Mesenchymal stem cell (in vitro differentiated cells and primary cell): ENCODE measurements at regions not wholly inside any gene's neighbourhood (a gene's known extent, or its start where the extent isn't known, plus 50 kb on each side); places are given as distances from the start of the nearest gene placed in this dataset.

ENCODE experiments used
- DNase-seq: peaks from one replicate; pipeline ENCODE4 v3.0.0-alpha.2; 2013
- H2AFZ ChIP-seq: one replicate; pipeline ENCODE4 v1.6.1; 2013; ENCODE audit warnings: low read depth, mild to moderate bottlenecking, control low read depth, inconsistent platforms, low read length, moderate library complexity
- H2AK5ac ChIP-seq: 2 replicates; pipeline ENCODE4 v1.6.1; 2013; ENCODE audit warnings: low read length, moderate library complexity, mild to moderate bottlenecking, inconsistent platforms; ENCODE audit not compliant: severe bottlenecking
- H2BK120ac ChIP-seq: one replicate; pipeline ENCODE4 v1.6.1; 2013; ENCODE audit warnings: low read depth, mild to moderate bottlenecking, inconsistent platforms, low read length, moderate library complexity
- H2BK12ac ChIP-seq, 2 experiments: one replicate each; pipeline ENCODE4 v1.6.1; 2013; ENCODE audit warnings: inconsistent platforms in 2 of 2, low read length in 2 of 2, mild to moderate bottlenecking in 2 of 2, moderate library complexity in 2 of 2, control low read depth in 1 of 2
- H2BK15ac ChIP-seq: one replicate; pipeline ENCODE4 v1.6.1; 2013; ENCODE audit warnings: mild to moderate bottlenecking, low read depth, inconsistent platforms; ENCODE audit not compliant: poor library complexity, severe bottlenecking
- H2BK5ac ChIP-seq: 2 replicates; pipeline ENCODE4 v1.6.1; 2013; ENCODE audit warnings: low read depth, mild to moderate bottlenecking, low read length, control low read depth, inconsistent platforms; ENCODE audit not compliant: poor library complexity, severe bottlenecking
- H3K14ac ChIP-seq, 2 experiments: one replicate each; pipeline ENCODE4 v1.6.1; 2013; ENCODE audit warnings: inconsistent platforms in 2 of 2, low read length in 2 of 2, control low read depth in 1 of 2, mild to moderate bottlenecking in 1 of 2, moderate library complexity in 1 of 2
- H3K18ac ChIP-seq, 2 experiments: one replicate each; pipeline ENCODE4 v1.6.1; 2013; ENCODE audit warnings: inconsistent platforms in 2 of 2, low read length in 2 of 2, control low read depth in 1 of 2, low read depth in 1 of 2, mild to moderate bottlenecking in 1 of 2
- H3K23ac ChIP-seq, 2 experiments: one replicate each; pipeline ENCODE4 v1.6.1; 2013; ENCODE audit warnings: inconsistent platforms in 2 of 2, low read length in 2 of 2, mild to moderate bottlenecking in 2 of 2, moderate library complexity in 2 of 2, control low read depth in 1 of 2
- H3K27ac ChIP-seq: 2 replicates; pipeline ENCODE4 v1.5.1; 2013; ENCODE audit warnings: mild to moderate bottlenecking, moderate library complexity, low read length, control low read depth, inconsistent platforms; ENCODE audit not compliant: poor library complexity, severe bottlenecking
- H3K27me3 ChIP-seq, 2 experiments: 2 replicates each; pipeline versions ENCODE4 v1.6.1 to v1.7.0; 2013; ENCODE audit warnings: low read length in 2 of 2, mild to moderate bottlenecking in 2 of 2, moderate library complexity in 2 of 2, control low read depth in 1 of 2, inconsistent platforms in 1 of 2; ENCODE audit not compliant: control insufficient read depth in 1 of 2, insufficient read depth in 1 of 2
- H3K36me3 ChIP-seq, 2 experiments: 2 replicates each; pipeline versions ENCODE4 v1.6.1 to v1.7.0; 2013; ENCODE audit warnings: low read length in 2 of 2, control low read depth in 1 of 2, inconsistent platforms in 1 of 2, low read depth in 1 of 2, mild to moderate bottlenecking in 1 of 2; ENCODE audit not compliant: insufficient read depth in 2 of 2, control insufficient read depth in 1 of 2
- H3K4ac ChIP-seq, 2 experiments: one replicate each; pipeline ENCODE4 v1.6.1; 2013; ENCODE audit warnings: inconsistent platforms in 2 of 2, low read length in 2 of 2, mild to moderate bottlenecking in 2 of 2, moderate library complexity in 2 of 2, control low read depth in 1 of 2, low read depth in 1 of 2
- H3K4me1 ChIP-seq: 2 replicates; pipeline ENCODE4 v1.6.1; 2013; ENCODE audit warnings: low read depth, low read length, control low read depth; ENCODE audit not compliant: control insufficient read depth, insufficient read depth
- H3K4me2 ChIP-seq: 2 replicates; pipeline ENCODE4 v1.6.1; 2013; ENCODE audit warnings: low read length, mild to moderate bottlenecking, inconsistent platforms; ENCODE audit not compliant: poor library complexity, severe bottlenecking
- H3K4me3 ChIP-seq, 2 experiments: 2 replicates each; pipeline versions ENCODE4 v1.5.1 to v1.7.0; 2013; ENCODE audit warnings: low read length in 2 of 2, mild to moderate bottlenecking in 2 of 2, control low read depth in 1 of 2, low read depth in 1 of 2; ENCODE audit not compliant: insufficient read depth in 1 of 2
- H3K79me1 ChIP-seq: replicated peaks from 2 replicates; pipeline ENCODE4 v1.6.1; 2013; ENCODE audit warnings: mild to moderate bottlenecking, control low read depth, low read length, inconsistent platforms; ENCODE audit not compliant: poor library complexity, severe bottlenecking
- H3K9ac ChIP-seq: 2 replicates; pipeline ENCODE4 v1.7.0; 2013; ENCODE audit warnings: mild to moderate bottlenecking, low read length, moderate library complexity
- H3K9me3 ChIP-seq: 2 replicates; pipeline ENCODE4 v1.7.0; 2013; ENCODE audit warnings: mild to moderate bottlenecking, low read length; ENCODE audit not compliant: control insufficient read depth
- H4K8ac ChIP-seq: one replicate; pipeline ENCODE4 v1.6.1; 2013; ENCODE audit warnings: inconsistent platforms, mild to moderate bottlenecking, low read length, moderate library complexity
- H4K91ac ChIP-seq: one replicate; pipeline ENCODE4 v1.6.1; 2013; ENCODE audit warnings: mild to moderate bottlenecking, low read length, inconsistent platforms
- WGBS: methylation state at CpG from one replicate; pipeline ENCODE4 v1.1.7; 2013; ENCODE audit warnings: mixed read lengths; 5-methylcytosine and 5-hydroxymethylcytosine counted together

GRCh38 chr13:34543836-34544235, 398.2 kb upstream of the NBEA start:
- Histone ChIP-seq H2AK5ac (no peak overlapping the region), H3K23ac (no peak overlapping the region), H3K27me3 (no peaks in the 10 kb centered on the region), H3K4me3 (no peak overlapping the region), H3K36me3 (no peaks in the 10 kb centered on the region), H3K4me1 (no peaks in the 10 kb centered on the region), H3K4ac (no peak overlapping the region), H4K91ac (no peak overlapping the region), H2BK5ac (no peak overlapping the region), H2BK15ac (no peak overlapping the region), H2BK12ac (no peak overlapping the region), H4K8ac (no peak overlapping the region), H3K14ac (no peak overlapping the region), H3K9me3 (no peaks in the 10 kb centered on the region), H2BK120ac (no peak overlapping the region), H3K9ac (no peak overlapping the region), H3K79me1 (no peaks in the 10 kb centered on the region), H3K27ac (no peak overlapping the region), H2AFZ (no peak overlapping the region), H3K4me2 (no peak overlapping the region), H3K18ac (no peak overlapping the region)
- 88% methylated on average over 3 of the region's 4 CpGs for WGBS
- no peak for DNase-seq

DNA sequence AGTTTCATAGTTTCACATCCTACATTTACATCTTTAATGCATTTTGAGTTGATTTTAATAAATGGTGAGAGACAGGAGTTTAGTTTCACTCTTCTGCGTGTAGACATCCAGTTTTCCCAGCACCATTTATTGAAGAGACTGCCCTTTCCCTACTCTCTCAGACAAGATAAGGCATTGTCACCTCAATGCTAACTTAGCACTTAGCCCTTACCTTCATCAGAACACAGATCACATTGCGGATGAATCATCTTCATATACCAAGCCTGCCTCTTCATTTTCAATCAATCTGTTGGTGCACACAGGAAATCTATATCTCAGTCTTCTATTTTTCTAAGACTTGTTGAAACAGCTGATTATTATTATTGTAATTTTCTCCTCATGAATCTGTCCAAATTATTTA, 396.6 kb upstream of the NBEA start:
- no peak overlapping the region for H3K4me2 ChIP-seq
- no peak overlapping the region for H2BK5ac ChIP-seq
- no peak overlapping the region for H3K14ac ChIP-seq
- no peaks in the 10 kb centered on the region for H3K36me3 ChIP-seq
- no peak overlapping the region for H2BK12ac ChIP-seq
- no peak overlapping the region for H4K8ac ChIP-seq
- H3K9me3 ChIP-seq: no peaks in the 10 kb centered on the region
- no peak overlapping the region for H3K4ac ChIP-seq
- no peak overlapping the region for H2AK5ac ChIP-seq
- H4K91ac ChIP-seq: no peak overlapping the region
- H3K4me3 ChIP-seq: no peak overlapping the region
- DNase-seq: no peak
- H2BK15ac ChIP-seq: no peak overlapping the region
- 98% methylated on average over 2 of the region's 2 CpGs for WGBS
- H3K79me1 ChIP-seq: no peaks in the 10 kb centered on the region
- no peak overlapping the region for H3K18ac ChIP-seq
- H3K4me1 ChIP-seq: no peaks in the 10 kb centered on the region
- H3K23ac ChIP-seq: no peak overlapping the region
- no peak overlapping the region for H2BK120ac ChIP-seq
- H3K27me3 ChIP-seq: no peaks in the 10 kb centered on the region
- no peak overlapping the region for H3K27ac ChIP-seq
- no peak overlapping the region for H2AFZ ChIP-seq
- H3K9ac ChIP-seq: no peak overlapping the region

DNA sequence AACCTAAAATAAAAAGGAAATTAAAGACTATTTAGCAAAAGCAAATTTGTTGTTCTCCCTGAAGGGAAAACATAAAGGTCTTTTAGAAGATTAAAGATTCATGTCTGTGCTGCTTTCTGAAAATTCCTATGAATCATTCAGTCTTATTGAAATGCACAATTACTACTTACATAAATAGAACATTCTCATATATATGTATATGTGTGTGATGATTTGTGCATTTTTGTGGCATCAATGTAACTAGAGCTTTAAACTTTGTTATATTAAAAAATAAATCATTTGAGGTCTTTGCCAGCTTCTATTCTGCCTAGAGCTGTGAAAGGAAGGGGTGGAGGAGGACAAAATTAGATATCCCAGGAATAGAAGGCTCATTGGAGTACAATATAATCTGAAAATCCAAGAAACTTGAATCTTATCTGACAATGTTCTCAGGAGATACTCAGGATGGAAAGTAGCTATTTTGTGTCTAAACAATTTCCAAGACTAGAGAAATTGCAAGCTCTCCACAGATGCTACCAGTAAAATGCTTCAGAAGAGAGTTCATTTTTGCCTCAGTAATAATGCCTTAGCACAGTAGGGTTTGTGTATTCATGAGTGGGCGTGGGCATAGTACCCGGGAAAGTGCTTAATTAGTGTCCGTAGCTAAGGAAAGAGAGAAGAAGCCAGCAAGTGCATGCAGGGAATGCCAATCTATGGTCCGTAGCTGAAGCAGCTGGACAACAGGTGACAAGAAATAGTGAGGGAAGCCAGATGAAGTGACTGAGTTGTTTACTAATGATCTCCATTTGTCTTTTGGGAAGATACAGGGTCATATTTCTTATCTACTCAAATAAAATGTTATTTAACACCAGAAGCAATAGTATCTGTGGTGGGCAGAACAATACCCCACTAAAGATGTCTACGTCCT, 395.5 kb upstream of the NBEA start:
- Histone ChIP-seq H2BK5ac (no peak overlapping the region), H3K4ac (no peak overlapping the region), H3K79me1 (no peaks in the 10 kb centered on the region), H3K23ac (no peak overlapping the region), H3K4me3 (no peak overlapping the region), H3K14ac (no peak overlapping the region), H2AK5ac (no peak overlapping the region), H3K9ac (no peak overlapping the region), H3K4me1 (no peaks in the 10 kb centered on the region), H3K27me3 (no peaks in the 10 kb centered on the region), H2BK15ac (no peak overlapping the region), H3K18ac (no peak overlapping the region), H3K9me3 (no peaks in the 10 kb centered on the region), H2BK120ac (no peak overlapping the region), H3K27ac (no peak overlapping the region), H3K4me2 (no peak overlapping the region), H3K36me3 (no peaks in the 10 kb centered on the region), H4K91ac (no peak overlapping the region), H2AFZ (no peak overlapping the region), H4K8ac (no peak overlapping the region), H2BK12ac (no peak overlapping the region)
- WGBS: 84% methylated on average over 5 of the region's 5 CpGs
- DNase-seq: no peak

DNA sequence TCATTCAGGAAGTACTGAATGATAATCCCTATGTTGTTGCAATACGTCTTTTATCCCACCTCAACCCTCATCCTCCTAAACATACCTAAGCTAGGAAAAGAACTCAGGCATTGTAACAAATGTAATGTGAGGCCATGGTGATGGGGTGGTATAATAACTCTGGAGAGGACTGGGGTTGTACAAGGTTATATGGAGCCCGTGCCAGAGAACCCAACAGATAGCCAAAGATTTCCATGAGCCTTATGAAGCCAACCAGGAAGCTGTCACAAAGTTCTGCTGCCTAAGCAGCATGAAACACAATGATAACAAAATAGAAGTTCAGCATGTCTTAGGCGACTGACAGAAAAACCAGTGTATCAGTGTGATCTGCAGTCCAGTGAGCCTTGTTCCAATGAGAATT, 394.1 kb upstream of the NBEA start:
- Histone ChIP-seq H2BK12ac (no peak overlapping the region), H3K9ac (no peak overlapping the region), H3K36me3 (no peaks in the 10 kb centered on the region), H3K27me3 (no peaks in the 10 kb centered on the region), H3K4me2 (no peak overlapping the region), H3K14ac (no peak overlapping the region), H2AK5ac (no peak overlapping the region), H3K4ac (no peak overlapping the region), H3K18ac (no peak overlapping the region), H3K23ac (no peak overlapping the region), H3K4me3 (no peak overlapping the region), H2BK15ac (no peak overlapping the region), H2BK5ac (no peak overlapping the region), H4K91ac (no peak overlapping the region), H3K9me3 (no peaks in the 10 kb centered on the region), H3K79me1 (no peaks in the 10 kb centered on the region), H2BK120ac (no peak overlapping the region), H3K27ac (no peak overlapping the region), H2AFZ (no peak overlapping the region), H3K4me1 (no peaks in the 10 kb centered on the region), H4K8ac (no peak overlapping the region)
- 89% methylated on average over 2 of the region's 3 CpGs for WGBS
- DNase-seq: no peak
